ENCODE measurements at regions not wholly inside any gene's neighbourhood (a gene's known extent, or its start where the extent isn't known, plus 50 kb on each side); places are given as distances from the start of the nearest gene placed in this dataset.

DNA sequence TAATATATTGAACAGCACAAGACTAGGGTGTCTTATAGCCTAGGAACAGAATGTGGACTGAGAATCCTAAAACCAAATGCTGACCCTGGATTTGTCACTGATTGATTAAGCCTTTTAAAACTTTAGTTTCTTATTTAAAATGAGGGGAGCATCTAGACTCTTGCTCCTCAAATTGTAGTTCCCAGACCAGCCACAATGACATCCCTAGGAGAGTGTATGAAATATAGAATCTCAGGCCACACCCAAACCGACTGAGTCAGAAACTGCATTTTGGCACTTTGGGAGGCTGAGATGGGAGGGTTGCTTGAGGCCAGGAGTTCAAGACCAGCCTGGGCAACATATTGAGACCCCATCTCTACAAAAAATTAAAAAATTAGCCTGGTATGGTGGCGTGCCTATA, 287.8 kb upstream of the UMPS start:
- TF ChIP-seq, protein P1, sequence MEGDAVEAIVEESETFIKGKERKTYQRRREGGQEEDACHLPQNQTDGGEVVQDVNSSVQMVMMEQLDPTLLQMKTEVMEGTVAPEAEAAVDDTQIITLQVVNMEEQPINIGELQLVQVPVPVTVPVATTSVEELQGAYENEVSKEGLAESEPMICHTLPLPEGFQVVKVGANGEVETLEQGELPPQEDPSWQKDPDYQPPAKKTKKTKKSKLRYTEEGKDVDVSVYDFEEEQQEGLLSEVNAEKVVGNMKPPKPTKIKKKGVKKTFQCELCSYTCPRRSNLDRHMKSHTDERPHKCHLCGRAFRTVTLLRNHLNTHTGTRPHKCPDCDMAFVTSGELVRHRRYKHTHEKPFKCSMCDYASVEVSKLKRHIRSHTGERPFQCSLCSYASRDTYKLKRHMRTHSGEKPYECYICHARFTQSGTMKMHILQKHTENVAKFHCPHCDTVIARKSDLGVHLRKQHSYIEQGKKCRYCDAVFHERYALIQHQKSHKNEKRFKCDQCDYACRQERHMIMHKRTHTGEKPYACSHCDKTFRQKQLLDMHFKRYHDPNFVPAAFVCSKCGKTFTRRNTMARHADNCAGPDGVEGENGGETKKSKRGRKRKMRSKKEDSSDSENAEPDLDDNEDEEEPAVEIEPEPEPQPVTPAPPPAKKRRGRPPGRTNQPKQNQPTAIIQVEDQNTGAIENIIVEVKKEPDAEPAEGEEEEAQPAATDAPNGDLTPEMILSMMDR (IDR thresholded peaks at IDR 0.05; ENCODE audit: low read depth, low read length, missing control alignments), result no peak
- H3K4me3 ChIP-seq (ENCODE audit: low read depth, low read length), result no peak overlapping the region
- in situ Hi-C loops (cut with HindIII; ENCODE audit: low sequenced_read_pairs), result no loop called here
- DNase-seq (ENCODE audit: low read depth), result no peak

DNA sequence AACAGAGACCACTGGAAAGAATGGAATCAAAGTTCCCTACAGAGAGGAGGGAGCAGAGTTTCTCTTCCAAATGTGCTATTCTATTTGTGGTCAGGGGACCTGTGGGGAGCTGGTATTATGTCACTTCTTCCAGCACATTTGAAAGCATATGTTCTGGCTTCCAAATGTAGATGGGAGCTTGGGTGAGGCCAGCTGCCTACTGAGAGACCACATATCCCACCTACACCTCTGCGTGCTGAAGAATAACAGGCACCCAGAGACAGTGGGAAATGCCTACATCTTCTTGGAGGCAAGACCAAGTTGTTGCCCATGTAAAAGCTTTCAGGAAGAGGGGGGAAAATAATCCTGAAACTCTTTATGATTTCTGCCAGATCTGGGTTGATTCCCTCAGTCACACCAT, 286.8 kb upstream of the UMPS start:
- in situ Hi-C loops (cut with HindIII; ENCODE audit: low sequenced_read_pairs), result no loop called here

DNA sequence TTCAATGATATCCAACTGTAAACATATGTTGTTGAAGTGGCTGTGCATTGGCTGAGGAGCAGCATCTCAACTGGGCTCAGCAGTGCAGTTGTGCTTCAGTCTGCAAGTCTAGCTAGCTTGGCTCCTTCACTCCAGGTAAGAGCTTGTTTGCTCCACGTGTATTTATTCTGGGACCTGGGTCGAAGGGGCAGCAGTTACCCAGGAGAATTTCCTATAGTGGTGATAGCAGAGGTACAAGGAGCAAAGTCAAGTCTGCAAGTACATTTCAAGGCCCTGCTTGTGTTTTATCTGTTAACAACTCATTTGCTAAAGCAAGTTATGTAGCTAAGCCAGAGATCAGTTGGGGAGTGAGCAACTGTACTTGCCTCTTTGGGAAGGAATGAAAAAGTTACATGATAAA, 286.2 kb upstream of the UMPS start:
- no peak for DNase-seq (ENCODE audit: low read depth)
- TF ChIP-seq, protein P1 (IDR thresholded peaks at IDR 0.05; ENCODE audit: low read depth, low read length, missing control alignments), result no peak
- in situ Hi-C loops (cut with HindIII; ENCODE audit: low sequenced_read_pairs), result no loop called here
- no peak overlapping the region for H3K4me3 ChIP-seq (ENCODE audit: low read depth, low read length)

More for the DNA sequence above, 286.8 kb upstream of the UMPS start:
- H3K4me3 ChIP-seq (ENCODE audit: low read depth, low read length), result no peak overlapping the region
- no peak for DNase-seq (ENCODE audit: low read depth)
- TF ChIP-seq, protein P1 (IDR thresholded peaks at IDR 0.05; ENCODE audit: low read depth, low read length, missing control alignments), result no peak

DNA sequence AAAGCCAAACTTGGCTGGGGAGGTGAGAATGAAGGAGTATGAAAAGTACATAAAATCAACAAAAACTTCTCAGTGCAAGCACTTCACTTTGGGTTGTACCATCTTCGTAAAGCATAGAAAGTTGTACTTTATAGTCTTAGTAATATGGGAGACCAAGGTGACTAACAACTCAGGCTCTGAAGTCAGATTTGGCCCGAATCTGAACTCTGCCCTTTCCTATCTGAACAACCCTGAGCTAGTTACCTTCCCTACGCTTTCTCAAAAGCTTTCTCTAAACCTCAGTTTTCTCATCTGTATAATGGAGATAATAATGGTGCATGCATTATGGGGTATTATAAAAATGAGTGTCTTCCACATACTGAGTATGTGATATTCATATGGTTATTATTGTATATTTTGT, 285.4 kb upstream of the UMPS start:
- DNase-seq (ENCODE audit: low read depth), result no peak
- H3K4me3 ChIP-seq (ENCODE audit: low read depth, low read length), result no peak overlapping the region
- TF ChIP-seq, protein P1 (IDR thresholded peaks at IDR 0.05; ENCODE audit: low read depth, low read length, missing control alignments), result no peak
- in situ Hi-C loops (cut with HindIII; ENCODE audit: low sequenced_read_pairs), result no loop called here

DNA sequence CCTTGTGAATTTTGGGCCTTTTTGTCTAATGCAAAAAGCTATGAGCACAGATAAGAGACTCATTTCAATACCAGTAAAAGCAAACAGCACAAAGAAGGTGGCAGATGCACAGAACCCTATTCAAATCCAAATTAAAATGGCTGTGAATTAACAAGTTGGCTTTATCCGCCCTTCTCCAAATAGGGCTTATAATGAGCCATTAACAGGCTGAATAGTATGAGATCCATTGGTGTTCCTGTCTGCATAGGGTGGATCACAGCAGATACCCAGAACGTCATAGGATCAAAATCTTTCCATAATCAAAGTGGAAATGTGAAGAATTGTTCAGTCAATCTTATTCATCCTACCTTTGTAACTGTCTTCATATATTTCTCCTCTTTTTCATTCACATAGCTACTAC, 282.4 kb upstream of the UMPS start:
- H3K4me3 ChIP-seq (ENCODE audit: low read depth, low read length), result no peak overlapping the region
- in situ Hi-C loops (cut with HindIII; ENCODE audit: low sequenced_read_pairs), result no loop called here
- no peak for DNase-seq (ENCODE audit: low read depth)
- TF ChIP-seq, protein P1 (IDR thresholded peaks at IDR 0.05; ENCODE audit: low read depth, low read length, missing control alignments), result no peak

DNA sequence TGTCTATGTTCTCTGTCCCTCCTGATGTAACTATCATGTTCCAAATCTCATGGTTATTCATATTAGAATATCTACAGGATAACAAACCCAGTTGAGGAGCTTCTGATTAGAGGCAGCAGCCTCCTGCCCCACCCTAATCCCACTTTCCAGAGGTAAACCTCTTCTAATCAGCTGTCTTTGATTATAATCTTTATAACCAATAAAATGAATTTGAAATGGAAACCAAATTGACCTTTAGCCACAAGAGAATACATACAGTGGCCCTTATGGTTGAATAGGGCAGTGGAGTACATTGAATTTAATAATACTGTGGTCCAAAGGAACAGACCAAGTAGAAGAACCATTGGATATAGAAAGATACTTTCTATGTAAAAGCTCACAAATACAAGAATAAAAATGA, 281.3 kb upstream of the UMPS start:
- in situ Hi-C loops (cut with HindIII; ENCODE audit: low sequenced_read_pairs), result no loop called here
- DNase-seq (ENCODE audit: low read depth), result no peak
- H3K4me3 ChIP-seq (ENCODE audit: low read depth, low read length), result no peak overlapping the region
- TF ChIP-seq, protein P1 (IDR thresholded peaks at IDR 0.05; ENCODE audit: low read depth, low read length, missing control alignments), result no peak

DNA sequence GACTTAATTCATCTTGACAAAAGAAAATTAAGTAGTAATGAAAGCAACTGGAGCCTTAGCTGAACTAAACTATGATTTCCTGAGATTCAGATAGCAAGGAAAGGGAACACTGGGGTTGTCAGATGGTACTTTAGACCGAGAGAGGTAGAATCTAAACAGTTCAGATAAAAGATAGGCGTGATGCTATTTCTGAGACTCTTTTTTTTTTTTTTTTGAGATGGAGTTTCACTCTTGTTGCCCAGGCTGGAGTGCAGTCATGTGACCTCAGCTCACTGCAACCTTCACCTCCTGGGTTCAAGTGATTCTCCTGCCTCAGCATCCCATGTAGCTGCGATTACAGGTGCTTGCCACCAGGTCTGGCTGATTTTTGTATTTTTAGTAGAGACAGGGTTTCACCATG, 279.9 kb upstream of the UMPS start:
- DNase-seq (ENCODE audit: low read depth), result no peak
- H3K4me3 ChIP-seq (ENCODE audit: low read depth, low read length), result no peak overlapping the region
- TF ChIP-seq, protein P1 (IDR thresholded peaks at IDR 0.05; ENCODE audit: low read depth, low read length, missing control alignments), result no peak
- in situ Hi-C loops (cut with HindIII; ENCODE audit: low sequenced_read_pairs), result loop anchor here (25.0 kb wide), 1 partner anchor 438 kb away; no protein-coding TSS in a partner anchor
